NB4 (cell line): ENCODE measurements at regions not wholly inside any gene's neighbourhood (a gene's known extent, or its start where the extent isn't known, plus 50 kb on each side); places are given as distances from the start of the nearest gene placed in this dataset.
"Not testable (repeated sequence)": the region's sequence is repeated elsewhere in the genome, so short reads cannot be mapped to it uniquely, and the experiment has no call there.

ENCODE experiments used
- DNase-seq: peaks from one replicate; pipeline ENCODE4 v3.0.0; 2010; ENCODE audit warnings: low read depth
- H3K4me3 ChIP-seq: one replicate; pipeline ENCODE4 v1.5.1; 2011; ENCODE audit warnings: mild to moderate bottlenecking, low read depth, low read length, moderate library complexity
- CTCF ChIP-seq: IDR thresholded peaks from one replicate; pipeline ENCODE4 v1.5.1; 2012; ENCODE audit warnings: low read depth, low read length
- MAX ChIP-seq: IDR thresholded peaks from 2 replicates; pipeline ENCODE4 v1.6.1; 2011; ENCODE audit warnings: low read depth, low read length
- MYC ChIP-seq: IDR thresholded peaks from 2 replicates; pipeline ENCODE4 v1.6.1; 2011; ENCODE audit warnings: low read depth, low read length
- POLR2A ChIP-seq: IDR thresholded peaks from 2 replicates; pipeline ENCODE4 v1.6.1; 2011; ENCODE audit warnings: mild to moderate bottlenecking; ENCODE audit not compliant: insufficient read length; ENCODE audit errors: extremely low read depth

GRCh38 chr1:188782220-188782841 is 1695.3 kb downstream of the BRINP3 start:
- H3K4me3 ChIP-seq, result no peak overlapping the region
- no peak for TF ChIP-seq MAX
- TF ChIP-seq CTCF, result peak; percentile 60
- peak; percentile 60 for DNase-seq

GRCh38 chr1:188794969-188795368 is 1682.7 kb downstream of the BRINP3 start:
- no peak for DNase-seq
- TF ChIP-seq POLR2A, result no peak
- TF ChIP-seq MYC, result no peak
- TF ChIP-seq CTCF, result no peak
- TF ChIP-seq MAX, result no peak
- no peak overlapping the region for H3K4me3 ChIP-seq

GRCh38 chr1:188812153-188812552 is 1665.5 kb downstream of the BRINP3 start:
- not testable (repeated sequence) for DNase-seq, H3K4me3 ChIP-seq

GRCh38 chr1:188812836-188813573 is 1664.7 kb downstream of the BRINP3 start:
- DNase-seq, H3K4me3 ChIP-seq: not testable (repeated sequence)

- TF ChIP-seq MAX (no peak), POLR2A (no peak), CTCF (no peak), MYC (no peak)
- no peak for DNase-seq
- H3K4me3 ChIP-seq, result no peak overlapping the region
These were observed 1659.8 kb downstream of the BRINP3 start for GRCh38 chr1:188817814-188818213.

- TF ChIP-seq CTCF (no peak), MYC (no peak), MAX (no peak), POLR2A (no peak)
- DNase-seq, result no peak
- H3K4me3 ChIP-seq, result no peak overlapping the region
These were observed 1655.4 kb downstream of the BRINP3 start for GRCh38 chr1:188822248-188822647.

- TF ChIP-seq CTCF (no peak), POLR2A (no peak), MAX (no peak), MYC (no peak)
- no peak for DNase-seq
- no peak overlapping the region for H3K4me3 ChIP-seq
These were observed 1652.2 kb downstream of the BRINP3 start for GRCh38 chr1:188825471-188825870.
